Osteoblast (primary cell): ENCODE measurements at regions not wholly inside any gene's neighbourhood (a gene's known extent, or its start where the extent isn't known, plus 50 kb on each side); places are given as distances from the start of the nearest gene placed in this dataset.

Experiments
- DNase-seq: peaks from one replicate; pipeline ENCODE4 v3.0.0; 2011; ENCODE audit warnings: low spot score, mixed read lengths; ENCODE audit not compliant: insufficient read length; ENCODE audit errors: missing footprints
- H2AFZ ChIP-seq: 2 replicates; pipeline ENCODE4 v1.6.0; 2011; ENCODE audit warnings: mild to moderate bottlenecking, low read length
- H3K27ac ChIP-seq: 2 replicates; pipeline ENCODE4 v1.5.1; 2011; ENCODE audit warnings: mild to moderate bottlenecking, low read depth, low read length, moderate library complexity
- H3K27me3 ChIP-seq: 2 replicates; pipeline ENCODE4 v1.6.0; 2012; ENCODE audit warnings: mild to moderate bottlenecking, control low read depth, inconsistent platforms, low read length, moderate library complexity; ENCODE audit not compliant: insufficient read depth
- H3K36me3 ChIP-seq: 2 replicates; pipeline ENCODE4 v1.5.1; 2011; ENCODE audit warnings: mild to moderate bottlenecking, low read length, control low read depth, moderate library complexity; ENCODE audit not compliant: insufficient read depth
- H3K4me1 ChIP-seq: 2 replicates; pipeline ENCODE4 v1.5.1; 2011; ENCODE audit warnings: mild to moderate bottlenecking, low read length, control low read depth, moderate library complexity; ENCODE audit not compliant: insufficient read depth
- H3K4me2 ChIP-seq: 2 replicates; pipeline ENCODE4 v1.6.0; 2011; ENCODE audit warnings: mild to moderate bottlenecking, low read length; ENCODE audit not compliant: insufficient read depth
- H3K4me3 ChIP-seq: fragments of 200-600 bp; sonication (generic); 3 replicates; pipeline ENCODE4 v1.5.1; 2012; ENCODE audit warnings: mild to moderate bottlenecking, low read length, inconsistent platforms; ENCODE audit not compliant: insufficient read depth
- H3K79me2 ChIP-seq: 2 replicates; pipeline ENCODE4 v1.6.0; 2012; ENCODE audit warnings: mild to moderate bottlenecking, low read length, control low read depth, inconsistent platforms; ENCODE audit not compliant: insufficient read depth
- H3K9me3 ChIP-seq: 2 replicates; pipeline ENCODE4 v1.5.1; 2011; ENCODE audit warnings: low read depth, low read length, control low read depth
- H4K20me1 ChIP-seq: 2 replicates; pipeline ENCODE4 v1.6.0; 2012; ENCODE audit warnings: mild to moderate bottlenecking, low read length, control low read depth; ENCODE audit not compliant: insufficient read depth
- CTCF ChIP-seq: IDR thresholded peaks from 2 replicates; pipeline ENCODE4 v1.5.1; 2011; ENCODE audit warnings: mild to moderate bottlenecking, low read depth, low read length, moderate library complexity; ENCODE audit errors: extremely low read depth

- Histone ChIP-seq H2AFZ (no peak overlapping the region), H3K79me2 (no peaks in the 10 kb centered on the region), H3K4me2 (no peak overlapping the region), H3K9me3 (peaks cover 5% of the 10 kb centered on the region), H3K4me1 (no peaks in the 10 kb centered on the region), H3K4me3 (no peak overlapping the region), H4K20me1 (no peaks in the 10 kb centered on the region), H3K27ac (no peak overlapping the region), H3K36me3 (no peaks in the 10 kb centered on the region), H3K27me3 (no peaks in the 10 kb centered on the region)
- TF ChIP-seq CTCF = no peak
- DNase-seq = no peak
These were observed 168.9 kb upstream of the TSC22D1 start for GRCh38 chr13:44744880-44745633.

- no peak overlapping the region for H2AFZ ChIP-seq
- H3K79me2 ChIP-seq = no peaks in the 10 kb centered on the region
- H3K4me1 ChIP-seq = peaks cover 6% of the 10 kb centered on the region
These were observed 163.4 kb upstream of the TSC22D1 start for GRCh38 chr13:44739539-44739938.

GRCh38 chr13:44739120-44739519, 163.0 kb upstream of the TSC22D1 start:
- Histone ChIP-seq H3K9me3 (peaks cover 5% of the 10 kb centered on the region), H3K4me1 (peaks cover 10% of the 10 kb centered on the region), H3K4me2 (no peak overlapping the region), H3K4me3 (no peak overlapping the region), H3K27me3 (no peaks in the 10 kb centered on the region), H3K27ac (no peak overlapping the region), H2AFZ (no peak overlapping the region), H3K36me3 (no peaks in the 10 kb centered on the region), H4K20me1 (no peaks in the 10 kb centered on the region), H3K79me2 (no peaks in the 10 kb centered on the region)
- no peak for DNase-seq
- TF ChIP-seq CTCF = peak; percentile 11

More at GRCh38 chr13:44739539-44739938, 163.4 kb upstream of the TSC22D1 start:
- H3K27me3 ChIP-seq = no peaks in the 10 kb centered on the region
- no peak overlapping the region for H3K4me2 ChIP-seq
- H3K36me3 ChIP-seq = no peaks in the 10 kb centered on the region
- TF ChIP-seq CTCF = no peak
- H3K9me3 ChIP-seq = peaks cover 5% of the 10 kb centered on the region
- no peak for DNase-seq
- H3K27ac ChIP-seq = no peak overlapping the region
- H3K4me3 ChIP-seq = no peak overlapping the region
- H4K20me1 ChIP-seq = no peaks in the 10 kb centered on the region

GRCh38 chr13:44738463-44738862, 162.3 kb upstream of the TSC22D1 start:
- Histone ChIP-seq H3K9me3 (peaks cover under 1% of the 10 kb centered on the region), H3K36me3 (no peaks in the 10 kb centered on the region), H4K20me1 (no peaks in the 10 kb centered on the region), H3K4me3 (no peak overlapping the region), H3K4me2 (no peak overlapping the region), H3K27ac (no peak overlapping the region), H3K4me1 (peaks cover 12% of the 10 kb centered on the region), H3K79me2 (no peaks in the 10 kb centered on the region), H2AFZ (peak overlapping the region; percentile 15), H3K27me3 (no peaks in the 10 kb centered on the region)
- DNase-seq = no peak
- no peak for TF ChIP-seq CTCF
